Colonic mucosa (tissue), 4 donors: ENCODE measurements at regions not wholly inside any gene's neighbourhood (a gene's known extent, or its start where the extent isn't known, plus 50 kb on each side); places are given as distances from the start of the nearest gene placed in this dataset.
"Not testable (repeated sequence)": the region's sequence is repeated elsewhere in the genome, so short reads cannot be mapped to it uniquely, and the experiment has no call there.

ENCODE experiments used
- DNase-seq: peaks from one replicate; pipeline ENCODE4 v3.0.0-alpha.2; 2020
- H3K27ac ChIP-seq: fragments of 200-600 bp; one replicate; pipeline ENCODE4 v1.8.0; 2021
- H3K27me3 ChIP-seq: fragments of 200-600 bp; one replicate; pipeline ENCODE4 v1.8.0; 2021
- H3K36me3 ChIP-seq: fragments of 200-600 bp; one replicate; pipeline ENCODE4 v1.8.0; 2021
- H3K4me1 ChIP-seq: fragments of 200-600 bp; one replicate; pipeline ENCODE4 v1.8.0; 2021; ENCODE audit warnings: mild to moderate bottlenecking
- H3K4me3 ChIP-seq: fragments of 200-600 bp; one replicate; pipeline ENCODE4 v1.8.0; 2021
- H3K9ac ChIP-seq, 2 donors: one replicate each; pipeline ENCODE4 v1.7.0; 2013; ENCODE audit warnings: control low read depth in 2 of 2, low read depth in 2 of 2, low read length in 2 of 2
- H3K9me3 ChIP-seq: fragments of 200-600 bp; one replicate; pipeline ENCODE4 v1.8.0; 2021
- CTCF ChIP-seq: fragments of 200-600 bp; IDR thresholded peaks from one replicate; pipeline ENCODE4 v1.8.0; 2022; ENCODE audit warnings: antibody characterized with exemption, mild to moderate bottlenecking
- intact Hi-C: fragments of 100-400 bp; cut with DNase I; formaldehyde crosslinking; loops from one replicate; pipeline ENCODE4 v1.14.1; 2022
- donor health status: healthy.
- donor health status: DM: no; HTN: no; CAD: no.
- donor health status: DM: no; HTN: no; CAD: no.

- no peak for DNase-seq
- H3K4me1 ChIP-seq: no peaks in the 10 kb centered on the region
- H3K9ac ChIP-seq: no peak overlapping the region
- no peaks in the 10 kb centered on the region for H3K27me3 ChIP-seq
- H3K36me3 ChIP-seq: no peaks in the 10 kb centered on the region
- H3K4me3 ChIP-seq: no peak overlapping the region
- H3K27ac ChIP-seq: no peak overlapping the region
- TF ChIP-seq CTCF: no peak
- H3K9me3 ChIP-seq: no peaks in the 10 kb centered on the region
- intact Hi-C loops: no loop called here
Measured at GRCh38 chr3:71926616-71927015, 141.7 kb upstream of the PROK2 start.

- Histone ChIP-seq H3K27me3 (no peaks in the 10 kb centered on the region), H3K9ac (no peak overlapping the region), H3K27ac (no peak overlapping the region), H3K36me3 (no peaks in the 10 kb centered on the region), H3K4me1 (no peaks in the 10 kb centered on the region), H3K4me3 (no peak overlapping the region), H3K9me3 (no peaks in the 10 kb centered on the region)
- peak; percentile 55 for DNase-seq
- peak; percentile 47 for TF ChIP-seq CTCF
- intact Hi-C loops: no loop called here
Measured at GRCh38 chr3:71926262-71926600, 141.3 kb upstream of the PROK2 start.

- not testable (repeated sequence) for H3K27me3 ChIP-seq
Measured at GRCh38 chr3:71925511-71926261, 140.7 kb upstream of the PROK2 start.

GRCh38 chr3:71924721-71925120, 139.8 kb upstream of the PROK2 start:
- no peak for TF ChIP-seq CTCF
- no peak overlapping the region for H3K9ac ChIP-seq
- H3K27ac ChIP-seq: no peak overlapping the region
- no peaks in the 10 kb centered on the region for H3K9me3 ChIP-seq
- intact Hi-C loops: no loop called here
- no peaks in the 10 kb centered on the region for H3K4me1 ChIP-seq
- H3K36me3 ChIP-seq: no peaks in the 10 kb centered on the region
- no peak overlapping the region for H3K4me3 ChIP-seq
- no peaks in the 10 kb centered on the region for H3K27me3 ChIP-seq
- no peak for DNase-seq

More at GRCh38 chr3:71925511-71926261, 140.7 kb upstream of the PROK2 start:
- intact Hi-C loops, H3K9ac ChIP-seq, H3K4me1 ChIP-seq, H3K9me3 ChIP-seq, H3K27ac ChIP-seq, H3K4me3 ChIP-seq, DNase-seq, H3K36me3 ChIP-seq: not testable (repeated sequence)

- DNase-seq: no peak
- no peak overlapping the region for H3K4me3 ChIP-seq
Measured at GRCh38 chr3:71921036-71921435, 136.1 kb upstream of the PROK2 start.

More at GRCh38 chr3:71921036-71921435, 136.1 kb upstream of the PROK2 start:
- H3K27me3 ChIP-seq: no peaks in the 10 kb centered on the region
- intact Hi-C loops: no loop called here
- H3K9ac ChIP-seq: no peak overlapping the region
- no peak overlapping the region for H3K27ac ChIP-seq
- no peaks in the 10 kb centered on the region for H3K36me3 ChIP-seq
- H3K4me1 ChIP-seq: no peaks in the 10 kb centered on the region
- TF ChIP-seq CTCF: no peak
- no peaks in the 10 kb centered on the region for H3K9me3 ChIP-seq
